ENCODE measurements at regions not wholly inside any gene's neighbourhood (a gene's known extent, or its start where the extent isn't known, plus 50 kb on each side); places are given as distances from the start of the nearest gene placed in this dataset.
"Not testable (repeated sequence)": the region's sequence is repeated elsewhere in the genome, so short reads cannot be mapped to it uniquely, and the experiment has no call there.

DNA sequence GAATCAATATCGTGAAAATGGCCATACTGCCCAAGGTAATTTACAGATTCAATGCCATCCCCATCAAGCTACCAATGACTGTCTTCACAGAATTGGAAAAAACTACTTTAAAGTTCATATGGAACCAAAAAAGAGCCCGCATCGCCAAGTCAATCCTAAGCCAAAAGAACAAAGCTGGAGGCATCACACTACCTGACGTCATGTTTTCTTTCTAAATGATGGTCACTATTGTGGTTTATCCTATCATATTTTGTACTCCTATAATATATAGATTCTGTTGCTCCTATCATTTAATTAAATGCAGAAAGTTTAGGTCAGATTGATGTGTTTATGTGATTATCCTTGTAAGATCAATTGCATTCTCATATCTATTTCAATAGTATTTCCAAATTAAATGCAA, 796.9 kb upstream of the NCAM2 start:
- TF ChIP-seq, protein P1, sequence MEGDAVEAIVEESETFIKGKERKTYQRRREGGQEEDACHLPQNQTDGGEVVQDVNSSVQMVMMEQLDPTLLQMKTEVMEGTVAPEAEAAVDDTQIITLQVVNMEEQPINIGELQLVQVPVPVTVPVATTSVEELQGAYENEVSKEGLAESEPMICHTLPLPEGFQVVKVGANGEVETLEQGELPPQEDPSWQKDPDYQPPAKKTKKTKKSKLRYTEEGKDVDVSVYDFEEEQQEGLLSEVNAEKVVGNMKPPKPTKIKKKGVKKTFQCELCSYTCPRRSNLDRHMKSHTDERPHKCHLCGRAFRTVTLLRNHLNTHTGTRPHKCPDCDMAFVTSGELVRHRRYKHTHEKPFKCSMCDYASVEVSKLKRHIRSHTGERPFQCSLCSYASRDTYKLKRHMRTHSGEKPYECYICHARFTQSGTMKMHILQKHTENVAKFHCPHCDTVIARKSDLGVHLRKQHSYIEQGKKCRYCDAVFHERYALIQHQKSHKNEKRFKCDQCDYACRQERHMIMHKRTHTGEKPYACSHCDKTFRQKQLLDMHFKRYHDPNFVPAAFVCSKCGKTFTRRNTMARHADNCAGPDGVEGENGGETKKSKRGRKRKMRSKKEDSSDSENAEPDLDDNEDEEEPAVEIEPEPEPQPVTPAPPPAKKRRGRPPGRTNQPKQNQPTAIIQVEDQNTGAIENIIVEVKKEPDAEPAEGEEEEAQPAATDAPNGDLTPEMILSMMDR (IDR thresholded peaks at IDR 0.05) = not testable (repeated sequence)
- not testable (repeated sequence) for TF ChIP-seq EP300, POLR2AphosphoS5 (IDR thresholded peaks at IDR 0.05)

Measured in gastroesophageal sphincter (tissue), 3 donors.